Activated CD4-positive, alpha-beta T cell treated with anti-CD3 and anti-CD28 coated beads, Interleukin-2, amount 50 U/mL, for 16 hours (primary cell): ENCODE measurements at regions not wholly inside any gene's neighbourhood (a gene's known extent, or its start where the extent isn't known, plus 50 kb on each side); places are given as distances from the start of the nearest gene placed in this dataset.

Experiments used
- DNase-seq: peaks from one replicate; pipeline ENCODE4 v3.0.0-alpha.2; 2020

DNA sequence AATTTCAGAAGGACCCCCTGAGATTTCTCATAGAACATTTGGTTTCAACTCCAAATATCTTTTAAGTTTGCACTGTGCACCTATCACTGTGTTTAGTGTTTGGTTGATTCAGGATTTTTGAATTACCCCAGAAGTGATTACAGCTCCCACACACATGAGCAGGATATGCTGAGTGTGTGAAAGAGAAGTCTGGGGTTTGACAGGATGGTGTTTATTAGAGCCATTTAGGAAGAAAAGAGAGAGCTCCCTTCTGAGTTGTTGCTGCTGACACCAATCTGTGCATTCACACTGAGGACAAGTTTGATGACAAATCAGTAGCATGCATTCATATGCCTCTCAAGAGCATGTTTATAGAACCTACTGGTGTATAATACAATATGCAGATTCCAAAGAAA, 118.1 kb downstream of the RPL22L1 start:
- DNase-seq = no peak

DNA sequence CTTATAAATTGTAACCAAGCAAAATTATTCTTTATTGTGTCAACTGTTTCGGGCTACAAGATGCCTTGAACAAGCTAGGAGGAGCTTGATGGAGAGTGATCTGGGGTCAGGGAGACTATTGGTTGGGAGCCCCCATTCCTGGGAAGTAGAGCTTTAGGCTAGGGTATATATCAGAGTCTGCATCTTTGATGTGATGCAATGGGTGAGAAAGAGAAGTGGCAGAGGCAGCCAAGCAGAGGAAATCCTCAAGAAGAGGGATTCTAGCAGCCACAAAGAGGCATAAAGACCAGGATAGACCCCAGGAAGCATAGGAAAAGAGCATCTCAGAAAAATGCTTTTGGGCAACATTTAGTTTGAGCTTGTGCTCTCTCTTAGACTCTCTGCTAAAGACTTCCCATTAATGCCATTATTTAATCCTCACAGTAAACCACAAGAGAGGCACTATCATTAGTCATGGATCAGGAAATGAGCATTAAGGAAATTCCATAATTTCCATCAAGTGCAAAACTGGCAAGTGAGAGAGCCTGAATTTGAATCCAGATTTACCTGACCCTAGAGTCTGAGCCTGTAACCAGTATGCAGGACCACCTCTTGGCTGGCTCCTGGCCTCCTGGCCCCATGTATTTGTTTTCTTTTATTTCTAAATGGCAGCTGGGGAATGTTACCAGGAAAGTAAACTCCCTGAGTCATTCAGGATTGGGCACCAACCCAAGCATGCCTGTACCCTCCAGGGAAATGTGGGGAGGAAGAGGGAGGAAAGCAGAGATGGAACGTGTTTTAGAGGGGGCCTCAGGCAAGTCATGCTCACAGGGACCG, 118.7 kb downstream of the RPL22L1 start:
- no peak for DNase-seq

DNA sequence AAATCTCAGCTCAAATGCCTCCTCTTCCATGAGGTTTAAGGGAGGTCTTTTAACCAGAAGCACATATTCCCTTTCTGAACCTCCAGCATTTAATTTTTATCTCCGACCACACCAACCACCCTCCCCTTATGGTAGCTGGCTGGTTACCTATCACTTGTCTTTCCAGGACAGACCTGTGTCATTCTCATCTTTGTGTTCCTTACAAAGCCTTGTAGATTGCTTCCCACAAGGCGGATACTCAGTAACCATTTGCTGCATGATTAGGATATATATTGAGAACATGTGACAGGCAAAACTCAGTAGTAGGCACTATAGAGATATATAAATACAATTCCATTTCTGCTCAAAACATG, 119.5 kb downstream of the RPL22L1 start:
- DNase-seq = no peak

GRCh38 chr3:170749765-170750477, 120.1 kb downstream of the RPL22L1 start:
- no peak for DNase-seq

DNA sequence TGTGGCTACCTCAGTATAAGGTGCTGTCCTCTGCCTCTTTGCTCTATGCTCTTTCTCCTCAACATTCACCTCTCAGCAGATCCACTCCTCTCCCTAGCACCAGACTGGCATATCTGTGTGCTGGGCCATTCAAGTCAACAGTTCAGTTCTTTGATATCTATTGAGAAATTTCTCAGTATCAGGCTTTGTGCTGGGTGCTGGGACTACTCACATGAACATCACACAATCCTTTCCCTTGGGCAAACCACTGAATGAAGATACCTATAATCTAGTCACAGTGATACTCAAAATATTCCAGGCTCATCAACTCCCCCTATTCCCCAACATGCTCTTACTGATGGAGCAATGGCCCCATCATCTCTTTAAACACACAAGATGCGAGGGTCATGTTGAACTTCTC, 120.8 kb downstream of the RPL22L1 start:
- no peak for DNase-seq

GRCh38 chr3:170746175-170746942, 123.6 kb downstream of the RPL22L1 start:
- DNase-seq = no peak

GRCh38 chr3:170745211-170745718, 124.7 kb downstream of the RPL22L1 start:
- DNase-seq = no peak

GRCh38 chr3:170741756-170742529, 128.1 kb downstream of the RPL22L1 start:
- no peak for DNase-seq

GRCh38 chr3:170740726-170741591, 129.0 kb downstream of the RPL22L1 start:
- DNase-seq = no peak

DNA sequence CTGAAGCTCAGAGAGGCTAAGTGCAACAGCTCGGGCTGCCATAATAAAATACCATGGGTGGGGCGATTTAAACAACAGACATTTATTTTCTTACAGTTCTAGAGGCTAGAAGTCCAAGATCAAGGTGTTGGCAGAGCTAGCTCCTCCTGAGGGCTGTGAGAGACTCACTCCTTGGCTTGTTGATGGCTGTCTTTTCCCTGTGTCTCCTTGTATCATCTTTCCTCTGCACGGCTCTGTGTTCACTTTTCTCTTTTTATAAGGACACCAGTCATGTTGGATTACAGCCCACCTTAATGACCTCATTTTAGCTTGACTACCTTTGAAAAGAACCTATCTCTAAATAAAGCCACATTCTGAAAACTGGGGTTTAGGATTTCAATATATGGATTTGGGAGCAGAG, 129.7 kb downstream of the RPL22L1 start:
- DNase-seq = no peak

DNA sequence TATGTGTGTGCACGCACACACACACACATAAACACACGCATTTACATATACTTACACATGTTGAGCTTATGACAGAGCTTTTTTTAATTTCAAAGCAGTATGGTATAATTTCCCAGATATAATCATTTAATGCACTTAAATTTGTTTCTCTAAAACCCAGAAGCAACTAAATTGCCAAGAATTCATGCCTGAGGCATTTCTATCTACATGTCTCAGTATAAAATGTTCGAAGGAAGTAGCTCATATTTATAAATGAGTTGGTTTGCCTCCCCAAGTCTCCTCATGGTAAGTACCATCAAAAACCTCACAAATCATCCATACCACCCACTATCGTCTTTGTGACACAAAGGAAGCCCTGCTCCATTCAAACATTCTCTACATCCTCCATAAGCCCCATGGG, 130.6 kb downstream of the RPL22L1 start:
- DNase-seq = no peak

DNA sequence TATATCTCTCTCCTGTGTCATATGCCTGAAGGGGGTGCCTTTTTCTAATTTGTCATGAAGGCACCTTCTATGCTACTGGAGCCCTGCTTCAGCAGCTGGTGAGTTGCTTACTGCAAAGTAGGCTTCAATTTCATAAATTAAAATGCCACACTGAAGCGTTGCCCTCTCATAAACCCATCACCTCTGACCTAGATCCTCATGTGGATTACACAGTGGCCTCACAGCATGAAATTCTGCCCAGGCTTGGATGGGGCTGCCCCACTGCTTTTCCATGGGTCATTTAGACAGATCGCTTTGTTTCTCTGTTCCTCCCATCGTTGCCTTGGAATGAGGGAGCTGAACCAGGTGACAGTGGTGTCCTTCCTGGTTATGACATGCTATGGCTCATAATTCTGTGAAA, 131.2 kb downstream of the RPL22L1 start:
- no peak for DNase-seq

- DNase-seq = no peak
These were observed 132.4 kb downstream of the RPL22L1 start for GRCh38 chr3:170737498-170738162.

DNA sequence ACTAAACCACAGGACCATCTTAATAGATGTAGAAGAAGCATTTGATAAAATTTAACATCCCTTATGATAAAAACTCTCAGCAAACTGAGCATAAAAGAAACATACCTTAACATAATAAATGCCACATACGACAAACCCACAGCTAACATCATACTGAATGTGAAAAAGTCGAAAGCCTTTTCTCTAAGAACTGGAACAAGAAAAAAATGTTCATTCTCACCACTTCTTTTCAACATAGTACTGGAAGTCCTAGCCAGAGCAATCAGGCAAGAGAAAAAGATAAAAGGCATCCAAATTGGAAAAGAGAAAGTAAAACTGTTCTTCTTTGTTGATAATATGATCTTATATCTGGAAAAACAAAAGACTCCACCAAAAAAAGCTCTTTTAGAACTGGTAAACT, 134.2 kb downstream of the RPL22L1 start:
- DNase-seq = no peak

GRCh38 chr3:170734735-170735065, 135.3 kb downstream of the RPL22L1 start:
- DNase-seq = no peak

DNA sequence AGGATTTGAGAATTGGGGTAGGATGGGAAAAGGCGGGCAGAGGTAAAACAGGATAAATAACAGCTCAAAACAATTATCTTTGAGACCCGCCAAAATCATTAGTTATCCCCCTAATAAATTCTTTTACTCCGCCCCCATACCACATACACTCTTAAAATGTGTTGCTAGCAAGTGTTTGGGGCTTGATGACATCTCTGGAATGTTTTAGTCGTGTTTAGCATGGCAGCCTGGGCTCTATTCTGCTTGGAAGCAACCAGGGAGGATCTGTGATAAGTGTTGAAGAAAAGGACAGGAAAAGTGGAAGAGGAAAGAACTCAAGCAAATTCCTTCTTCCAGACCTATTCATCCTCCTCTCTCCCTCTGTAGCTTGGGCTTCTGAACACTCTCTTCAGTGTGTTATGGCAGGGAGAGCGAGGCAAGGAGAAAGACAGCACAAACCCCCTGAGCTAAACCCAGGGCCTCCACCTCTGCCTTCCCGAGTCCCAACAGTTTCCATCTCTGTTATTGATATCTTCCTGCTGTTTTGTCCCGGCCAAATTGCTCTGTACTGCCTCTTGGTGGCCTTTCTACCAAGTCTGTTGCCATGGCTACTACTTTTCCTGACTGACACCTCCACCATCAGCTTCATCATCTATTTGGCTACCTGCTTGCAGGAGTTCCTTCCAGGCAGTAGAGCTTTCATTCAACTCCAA, 135.8 kb downstream of the RPL22L1 start:
- DNase-seq = no peak

DNA sequence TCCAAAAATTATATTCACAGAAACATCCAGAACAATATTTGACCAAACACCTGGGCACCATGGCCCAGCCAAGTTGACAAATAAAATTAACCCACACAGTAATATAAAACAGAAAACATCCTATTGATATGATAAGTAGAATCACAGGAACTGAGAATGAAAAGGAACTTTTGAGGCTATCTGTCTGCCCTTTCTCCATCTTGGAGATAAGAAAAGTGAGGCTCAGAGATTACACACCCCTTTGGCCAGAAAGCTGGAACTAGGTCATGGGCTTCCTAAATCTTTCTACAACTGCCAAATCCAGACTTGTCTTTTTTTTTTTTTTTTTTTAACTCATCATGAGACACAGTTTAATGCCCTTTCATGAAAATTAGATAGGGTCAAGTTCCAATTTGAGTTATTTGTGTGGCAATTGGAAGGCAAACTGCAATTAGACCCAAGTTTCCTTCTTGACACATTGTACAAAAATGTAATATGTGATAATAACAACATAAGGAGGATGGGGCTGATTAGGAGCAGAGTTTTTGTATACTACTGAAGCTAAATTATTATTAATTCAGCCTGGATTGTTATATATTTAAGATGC, 137.2 kb downstream of the RPL22L1 start:
- no peak for DNase-seq

GRCh38 chr3:170731281-170731680, 138.7 kb downstream of the RPL22L1 start:
- DNase-seq = no peak

DNA sequence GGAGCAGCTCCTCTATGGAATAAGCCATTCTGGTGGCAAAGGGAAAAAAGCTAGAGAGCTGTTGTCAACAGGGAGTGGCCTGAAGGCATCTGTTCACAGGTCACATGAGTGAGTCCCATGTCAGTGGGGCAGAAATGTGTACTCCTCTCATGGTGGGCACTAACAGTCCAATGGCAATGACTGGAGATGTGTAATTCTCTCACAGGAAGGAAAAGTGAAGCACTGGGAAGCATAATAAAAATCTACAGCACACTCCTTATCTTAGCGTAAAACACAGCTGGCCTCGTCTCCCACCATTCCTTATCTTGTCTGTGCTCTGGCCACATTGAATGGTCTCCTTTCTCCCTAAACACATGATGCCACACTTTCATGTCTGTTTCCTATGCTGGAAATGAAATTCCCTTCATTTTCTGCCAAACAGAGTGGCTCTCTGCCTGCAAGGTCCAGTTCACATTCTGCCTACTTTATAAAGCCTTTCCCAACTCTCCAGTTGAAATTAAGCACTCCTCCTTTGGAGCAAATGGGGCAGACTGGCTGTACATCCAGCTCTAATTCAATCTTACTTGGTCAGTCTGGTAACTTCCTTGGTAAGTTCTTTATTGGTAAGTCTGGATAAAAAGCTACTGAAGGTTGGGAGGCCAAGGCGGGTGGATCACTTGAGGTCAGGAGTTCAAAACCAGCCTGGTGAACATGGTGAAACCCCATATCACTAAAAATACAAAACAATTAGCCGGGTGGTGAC, 139.8 kb downstream of the RPL22L1 start:
- no peak for DNase-seq

- DNase-seq = no peak
These were observed 141.8 kb downstream of the RPL22L1 start for GRCh38 chr3:170728181-170728580.
